C1 segment of cervical spinal cord (tissue), 14 donors: ENCODE measurements at regions not wholly inside any gene's neighbourhood (a gene's known extent, or its start where the extent isn't known, plus 50 kb on each side); places are given as distances from the start of the nearest gene placed in this dataset.
"Not testable (repeated sequence)": the region's sequence is repeated elsewhere in the genome, so short reads cannot be mapped to it uniquely, and the experiment has no call there.

Experiments used
- DNase-seq, 14 donors: peaks; one replicate each; lab custom pipeline; 2025; lab: John Stamatoyannopoulos, UW

DNA sequence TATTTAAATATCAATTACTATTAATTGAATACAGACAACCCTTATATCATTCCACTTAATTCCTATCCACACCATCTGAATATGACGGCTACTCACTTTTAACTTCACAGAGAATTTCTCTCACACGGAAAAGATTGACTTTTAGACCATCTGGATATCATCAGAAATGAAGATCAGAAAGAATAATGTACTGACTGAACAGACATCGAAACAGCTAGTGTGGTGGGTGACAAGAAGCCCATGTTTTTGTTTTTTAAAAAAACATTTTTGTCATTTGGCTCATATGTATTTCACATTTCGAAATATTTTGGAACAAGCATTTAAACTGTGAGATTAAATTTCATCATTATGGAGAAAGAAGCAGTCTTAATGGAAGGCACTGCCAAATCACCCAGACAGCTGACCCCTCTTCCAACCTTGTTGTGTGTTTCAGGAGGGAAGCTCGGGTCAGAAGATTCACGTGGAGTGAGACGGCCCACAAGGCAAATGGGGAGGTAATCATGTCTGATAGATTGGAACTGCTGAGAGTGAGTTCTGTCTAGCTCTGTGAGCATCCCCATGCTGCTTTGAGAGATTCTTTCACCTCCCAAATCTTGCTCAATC lies 204.2 kb upstream of the RASGEF1B start:
- no peak for DNase-seq

DNA sequence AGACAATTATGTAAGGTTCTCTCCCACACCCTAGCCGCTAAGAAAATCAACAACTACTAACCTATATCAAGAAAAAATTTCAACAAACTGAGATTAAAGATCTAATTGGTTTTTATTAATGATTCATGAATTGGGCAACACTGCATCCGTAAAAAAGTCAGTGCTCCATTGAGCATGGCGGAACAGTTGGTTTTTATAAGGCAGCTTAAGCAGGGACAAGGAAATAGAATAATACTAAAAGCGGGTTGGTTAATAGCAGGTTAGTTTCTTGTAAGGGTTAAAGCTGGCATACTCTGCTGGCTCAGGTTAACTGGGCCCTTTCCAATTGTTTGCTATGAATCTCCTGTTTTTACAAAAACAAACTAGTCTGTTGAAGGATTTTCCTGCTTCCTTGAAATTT lies 202.3 kb upstream of the RASGEF1B start:
- DNase-seq = no peak

GRCh38 chr4:81668328-81668727 lies 196.6 kb upstream of the RASGEF1B start:
- DNase-seq = not testable (repeated sequence)

DNA sequence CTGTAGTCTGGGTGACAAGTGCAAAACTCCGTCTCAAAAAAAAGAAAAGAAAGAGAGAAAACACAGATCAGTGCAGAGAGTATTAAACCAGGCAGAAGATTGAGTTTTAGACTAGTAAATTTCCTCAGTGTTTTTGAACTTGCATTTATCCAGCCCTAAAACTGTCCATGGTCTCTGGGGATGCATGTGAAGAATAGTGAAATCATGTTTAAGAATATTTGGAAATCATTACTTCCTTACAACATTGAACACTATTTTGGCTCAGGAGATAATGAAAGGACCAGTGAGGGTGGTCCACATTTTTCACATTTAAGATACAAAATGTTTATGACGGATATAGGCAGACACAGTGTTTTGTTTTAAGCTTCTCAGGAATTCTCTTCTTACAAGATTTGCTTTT lies 195.8 kb upstream of the RASGEF1B start:
- DNase-seq = no peak

GRCh38 chr4:81666491-81666890 lies 194.8 kb upstream of the RASGEF1B start:
- no peak for DNase-seq

GRCh38 chr4:81665649-81666048 lies 193.9 kb upstream of the RASGEF1B start:
- DNase-seq = no peak

DNA sequence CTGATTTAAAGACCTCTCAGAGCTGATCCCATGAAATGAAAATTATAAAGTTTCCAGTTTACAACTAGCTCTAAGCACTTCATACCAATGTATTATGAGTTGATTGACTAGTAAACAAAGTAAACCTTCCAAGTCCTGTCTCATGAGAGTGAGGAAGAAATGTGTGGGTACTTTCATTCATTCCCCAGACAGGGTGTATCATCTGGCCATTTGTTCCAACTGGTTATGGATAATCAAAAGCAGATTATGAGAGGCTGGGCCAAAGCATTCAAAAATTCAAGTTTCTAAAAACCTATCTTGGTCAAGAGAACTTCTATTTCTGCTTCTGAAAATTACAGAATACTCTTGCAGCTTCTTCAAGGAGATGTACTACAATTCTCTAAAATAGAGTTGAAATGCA lies 193.3 kb upstream of the RASGEF1B start:
- no peak for DNase-seq

GRCh38 chr4:81664079-81664478 lies 192.4 kb upstream of the RASGEF1B start:
- DNase-seq = no peak

DNA sequence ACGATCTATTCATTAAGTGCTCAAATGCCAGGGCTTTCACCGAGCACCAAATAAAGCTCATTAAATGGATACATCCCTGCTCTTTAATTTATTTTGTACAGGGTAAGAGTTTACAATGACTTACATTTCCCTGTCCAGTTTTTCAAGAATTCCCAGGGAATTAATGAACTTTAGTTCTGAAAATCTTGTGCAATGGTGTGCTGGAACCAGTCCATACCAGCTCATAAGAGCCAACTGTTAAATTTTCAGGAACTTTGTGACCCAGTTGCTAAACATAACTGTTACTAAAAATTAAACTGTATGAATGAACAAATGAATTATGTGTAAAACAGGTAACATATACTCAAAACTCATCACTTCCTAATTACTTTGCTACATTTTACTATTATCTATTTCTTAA lies 191.7 kb upstream of the RASGEF1B start:
- DNase-seq = no peak

- no peak for DNase-seq
Measured at GRCh38 chr4:81659051-81659450, 187.3 kb upstream of the RASGEF1B start.

- no peak for DNase-seq
Measured at GRCh38 chr4:81652069-81652478, 180.4 kb upstream of the RASGEF1B start.

GRCh38 chr4:81651243-81651899 lies 179.7 kb upstream of the RASGEF1B start:
- no peak for DNase-seq

DNA sequence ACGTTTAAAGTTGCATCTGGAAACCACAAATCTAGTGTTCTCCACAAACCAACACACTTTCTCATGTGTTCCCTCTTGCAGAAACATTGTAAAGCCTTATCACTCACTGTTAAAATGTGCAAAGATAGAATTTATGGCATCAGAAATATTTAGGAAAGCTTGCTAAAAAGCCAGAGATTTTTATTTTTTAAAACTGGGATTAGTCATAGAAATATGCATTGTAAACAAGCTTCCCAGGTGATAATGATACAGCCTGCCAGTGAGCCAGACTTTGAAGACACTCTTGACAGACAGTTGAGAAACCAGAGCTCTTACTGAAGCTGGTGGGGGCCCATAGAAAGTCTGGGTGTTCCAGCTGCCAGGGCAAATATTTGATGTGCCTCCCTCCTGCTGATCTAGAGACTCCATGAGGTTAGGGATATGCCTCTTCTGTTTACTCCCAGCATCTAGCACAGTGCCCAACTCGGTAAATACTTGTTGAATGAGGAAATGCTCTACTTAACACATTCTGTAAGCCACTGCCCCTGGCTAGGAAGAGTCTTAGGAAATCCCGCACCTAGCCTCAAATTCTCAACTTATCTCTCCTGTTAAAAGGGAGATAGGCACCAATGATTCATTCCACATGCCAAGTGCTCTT lies 179.0 kb upstream of the RASGEF1B start:
- no peak for DNase-seq

DNA sequence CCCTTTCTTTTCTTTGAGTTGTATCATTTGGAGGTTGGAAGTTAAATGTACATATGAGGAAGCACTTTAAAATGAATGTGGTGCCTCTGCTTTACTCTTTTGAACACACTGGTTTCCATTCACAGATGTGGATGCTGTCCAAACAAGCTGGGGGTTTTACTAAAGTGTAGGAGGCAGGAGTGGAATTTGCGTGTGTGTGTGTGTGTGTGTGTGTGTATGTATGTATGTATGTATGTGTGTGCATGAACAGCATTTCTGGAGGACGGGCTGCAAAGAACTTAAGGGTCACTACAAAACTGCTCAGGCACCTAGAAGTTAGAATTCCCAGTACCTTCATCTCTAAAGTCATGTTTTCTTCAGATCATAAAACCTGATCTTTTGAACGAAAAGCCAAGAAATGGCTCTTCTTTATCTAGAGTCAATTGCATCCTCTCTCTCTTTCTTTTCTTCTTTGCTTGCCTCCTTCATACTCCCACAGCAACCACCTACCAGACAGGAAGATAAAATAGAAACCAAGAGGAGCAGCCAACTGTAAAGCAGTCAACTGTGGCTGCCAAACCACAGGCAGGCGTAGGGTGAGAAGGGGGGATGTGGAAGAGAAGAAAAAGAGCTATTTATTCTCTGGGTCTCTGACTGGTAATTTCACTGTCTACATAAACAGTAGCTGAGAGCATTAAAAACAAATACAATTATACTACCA lies 177.0 kb upstream of the RASGEF1B start:
- DNase-seq = no peak

GRCh38 chr4:81647388-81647787 lies 175.7 kb upstream of the RASGEF1B start:
- DNase-seq = no peak

GRCh38 chr4:81642543-81642942 lies 170.8 kb upstream of the RASGEF1B start:
- DNase-seq = no peak

GRCh38 chr4:81639248-81639647 lies 167.5 kb upstream of the RASGEF1B start:
- DNase-seq = no peak

DNA sequence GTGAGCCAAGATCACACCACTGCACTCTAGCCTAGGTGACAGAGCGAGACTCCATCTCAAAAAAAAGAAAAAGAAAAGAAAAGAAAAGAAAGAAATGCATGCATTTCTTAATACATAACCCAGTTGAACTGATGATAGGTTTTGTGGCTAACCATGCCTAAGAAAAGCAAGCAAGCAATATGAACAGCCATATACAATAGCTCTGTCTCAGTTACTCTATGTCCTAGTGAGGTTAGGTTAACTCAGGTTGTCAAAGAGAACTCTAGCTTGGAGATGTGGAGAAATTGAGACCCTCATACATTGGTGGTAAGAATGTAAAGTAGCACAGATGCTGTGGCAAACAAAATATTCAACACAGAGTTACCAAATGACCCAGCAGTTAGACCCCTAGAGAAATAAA lies 167.0 kb upstream of the RASGEF1B start:
- no peak for DNase-seq

GRCh38 chr4:81635739-81636138 lies 164.0 kb upstream of the RASGEF1B start:
- peak in 3 of 14 donors; percentile 5 to 23 (median 16) for DNase-seq

DNA sequence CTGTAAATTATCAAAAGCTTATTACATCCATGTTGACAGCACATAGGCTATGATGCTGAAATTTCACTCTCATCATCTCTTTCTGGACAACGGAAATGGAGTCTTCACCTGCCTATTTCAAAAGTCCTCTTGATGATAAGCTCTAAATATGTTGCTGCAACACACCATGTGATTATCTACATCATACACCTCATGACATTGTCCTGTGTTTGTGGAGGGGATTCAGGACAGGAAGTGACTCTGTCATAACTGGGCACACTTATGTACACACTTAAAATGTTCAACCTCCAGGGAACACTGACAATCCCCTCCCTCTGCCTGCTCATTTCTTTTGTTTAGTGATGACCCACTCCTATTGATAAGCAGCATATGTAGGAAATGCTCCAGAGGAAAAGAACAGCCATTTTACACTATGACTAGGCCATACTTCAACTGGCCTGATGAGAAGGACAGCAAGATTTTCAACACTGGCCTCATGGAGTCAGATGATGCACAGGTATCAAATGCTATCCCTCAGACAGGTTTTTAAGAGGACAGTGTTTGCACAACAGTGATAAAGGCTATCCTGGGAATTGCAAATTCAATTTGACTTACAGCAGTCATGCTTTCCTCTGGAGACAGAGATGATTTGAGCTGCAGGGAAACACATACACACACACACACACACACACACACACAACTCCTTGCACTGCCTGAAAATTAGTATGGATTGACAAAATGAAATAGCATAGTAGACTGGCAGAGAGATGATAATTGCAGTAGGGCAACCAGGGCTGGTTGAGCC lies 163.3 kb upstream of the RASGEF1B start:
- no peak for DNase-seq

DNA sequence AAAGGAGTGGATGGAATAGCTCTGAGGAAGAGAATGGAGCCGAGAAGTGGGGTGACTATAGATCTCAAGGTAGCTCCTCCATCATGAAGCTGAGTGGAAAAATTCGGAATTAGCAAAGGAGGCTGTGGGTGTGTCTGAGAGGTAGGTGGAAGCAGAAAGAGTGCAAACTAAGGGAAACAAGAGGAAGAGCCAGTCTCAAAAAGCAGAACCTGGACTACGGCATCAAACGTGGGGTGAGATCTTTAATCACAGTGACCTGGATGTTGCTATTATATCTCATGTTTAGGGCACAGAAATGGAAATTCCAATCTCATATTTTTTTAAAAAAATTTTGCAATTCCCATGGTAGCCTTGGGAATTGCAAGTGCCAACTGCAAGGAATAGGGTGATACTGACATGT lies 162.5 kb upstream of the RASGEF1B start:
- DNase-seq = no peak
